Coronary artery (tissue), 2 donors: ENCODE measurements at regions not wholly inside any gene's neighbourhood (a gene's known extent, or its start where the extent isn't known, plus 50 kb on each side); places are given as distances from the start of the nearest gene placed in this dataset.

ENCODE experiments used
- DNase-seq: peaks from one replicate; pipeline ENCODE4 v3.0.0-alpha.2; 2017; ENCODE audit warnings: low spot score
- H3K27ac ChIP-seq, 2 donors: fragments of 200-600 bp; sonication (generic); one replicate each; pipeline ENCODE4 v1.5.1; 2016 to 2019
- H3K4me3 ChIP-seq: fragments of 200-600 bp; sonication (generic); 2 replicates; pipeline ENCODE4 v1.5.1; 2016; ENCODE audit warnings: mild to moderate bottlenecking, moderate library complexity
- CTCF ChIP-seq: fragments of 200-600 bp; sonication (generic); IDR thresholded peaks from one replicate; pipeline ENCODE4 v1.5.1; 2019; ENCODE audit warnings: antibody characterized with exemption

- no peak for TF ChIP-seq CTCF
- Histone ChIP-seq H3K4me3 (no peak overlapping the region), H3K27ac (no peak overlapping the region)
- no peak for DNase-seq
These were observed 309.5 kb downstream of the NDUFA10 start for GRCh38 chr2:239715606-239716005.

- H3K4me3 ChIP-seq: no peak overlapping the region
- peak; percentile 35 for DNase-seq
These were observed 309.9 kb downstream of the NDUFA10 start for GRCh38 chr2:239715202-239715601.

DNA sequence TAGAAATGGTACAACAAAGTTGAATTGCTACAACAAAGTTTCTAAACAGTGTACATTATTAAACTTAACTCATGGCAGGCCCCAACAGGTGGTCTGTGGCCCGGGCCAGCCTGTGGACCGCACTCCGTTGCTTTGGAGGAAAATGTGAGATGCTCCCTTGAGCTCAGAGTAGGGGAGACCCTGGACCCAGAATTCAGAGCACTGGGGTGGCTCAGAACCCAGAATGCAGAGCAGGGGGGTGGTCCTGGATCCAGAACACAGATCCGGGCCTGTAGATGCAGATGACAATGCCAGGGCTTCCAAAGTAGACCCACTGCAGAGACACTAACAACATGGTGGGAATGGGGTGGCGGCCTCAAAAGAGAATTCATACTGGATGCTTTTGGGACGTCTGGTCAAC, 311.0 kb downstream of the NDUFA10 start:
- no peak overlapping the region for H3K4me3 ChIP-seq
- no peak for TF ChIP-seq CTCF
- no peak for DNase-seq
- no peak overlapping the region for H3K27ac ChIP-seq

More at GRCh38 chr2:239715202-239715601, 309.9 kb downstream of the NDUFA10 start:
- no peak overlapping the region for H3K27ac ChIP-seq
- TF ChIP-seq CTCF: no peak

DNA sequence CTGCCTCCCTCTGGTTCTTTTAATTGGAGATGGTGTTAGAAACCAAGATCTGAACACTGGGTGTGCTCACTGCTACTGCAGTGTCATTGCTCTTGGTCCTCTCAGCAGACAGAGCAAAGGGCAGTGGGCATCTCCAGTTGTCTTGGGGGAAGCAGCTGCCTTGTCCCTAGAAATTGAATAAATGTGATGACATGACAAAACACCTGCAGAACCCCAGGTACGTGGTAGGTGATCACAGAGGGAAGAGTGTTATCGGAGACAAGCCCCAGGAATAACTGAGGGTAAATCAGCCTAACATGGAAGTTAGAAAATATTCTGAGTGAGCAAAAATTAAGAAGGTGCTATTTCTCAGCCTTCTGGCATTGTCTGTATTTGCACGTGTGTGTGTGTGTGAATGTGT, 311.9 kb upstream of the HDAC4 start:
- no peak for TF ChIP-seq CTCF
- no peak overlapping the region for H3K27ac ChIP-seq
- DNase-seq: no peak
- H3K4me3 ChIP-seq: no peak overlapping the region

- H3K27ac ChIP-seq: no peak overlapping the region
- DNase-seq: no peak
- H3K4me3 ChIP-seq: no peak overlapping the region
- no peak for TF ChIP-seq CTCF
These were observed 311.2 kb upstream of the HDAC4 start for GRCh38 chr2:239711911-239712570.

GRCh38 chr2:239710953-239711861, 310.4 kb upstream of the HDAC4 start:
- Histone ChIP-seq H3K27ac (no peak overlapping the region), H3K4me3 (no peak overlapping the region)
- no peak for TF ChIP-seq CTCF
- peak; percentile 60 for DNase-seq
